ENCODE measurements at regions not wholly inside any gene's neighbourhood (a gene's known extent, or its start where the extent isn't known, plus 50 kb on each side); places are given as distances from the start of the nearest gene placed in this dataset.

DNA sequence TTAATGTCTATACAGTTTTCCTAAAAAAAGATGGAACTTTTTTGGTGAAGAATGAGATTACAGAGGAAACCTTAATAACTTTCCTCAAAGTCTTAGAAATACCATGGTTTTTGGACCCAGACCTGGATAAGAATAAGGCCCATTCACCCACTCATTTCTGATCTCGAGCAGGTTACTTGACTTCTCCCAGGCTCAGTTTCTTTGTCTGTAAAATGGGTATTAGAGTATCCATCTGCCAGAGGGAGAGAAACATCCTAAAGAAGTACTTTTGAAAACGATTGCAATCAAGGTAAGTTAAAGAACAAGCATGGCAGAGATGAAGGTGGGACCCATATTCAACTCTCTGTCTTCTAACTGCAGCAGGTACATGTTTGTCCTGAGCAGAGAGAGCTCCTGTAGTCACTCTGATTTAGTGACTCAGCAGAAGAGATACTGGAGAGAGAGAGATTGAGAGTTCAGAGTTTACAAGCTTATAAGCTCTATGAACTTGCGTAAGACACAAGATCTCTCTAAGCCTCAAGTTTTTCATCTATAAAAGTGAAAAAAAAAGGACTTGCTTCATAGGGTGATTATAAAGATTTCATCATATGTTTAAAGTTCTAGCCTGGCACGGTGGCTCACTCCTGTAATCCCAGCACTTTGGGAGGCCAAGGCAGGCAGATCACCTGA, 379.4 kb upstream of the SGCD start (continued):
- TF ChIP-seq, protein P1, sequence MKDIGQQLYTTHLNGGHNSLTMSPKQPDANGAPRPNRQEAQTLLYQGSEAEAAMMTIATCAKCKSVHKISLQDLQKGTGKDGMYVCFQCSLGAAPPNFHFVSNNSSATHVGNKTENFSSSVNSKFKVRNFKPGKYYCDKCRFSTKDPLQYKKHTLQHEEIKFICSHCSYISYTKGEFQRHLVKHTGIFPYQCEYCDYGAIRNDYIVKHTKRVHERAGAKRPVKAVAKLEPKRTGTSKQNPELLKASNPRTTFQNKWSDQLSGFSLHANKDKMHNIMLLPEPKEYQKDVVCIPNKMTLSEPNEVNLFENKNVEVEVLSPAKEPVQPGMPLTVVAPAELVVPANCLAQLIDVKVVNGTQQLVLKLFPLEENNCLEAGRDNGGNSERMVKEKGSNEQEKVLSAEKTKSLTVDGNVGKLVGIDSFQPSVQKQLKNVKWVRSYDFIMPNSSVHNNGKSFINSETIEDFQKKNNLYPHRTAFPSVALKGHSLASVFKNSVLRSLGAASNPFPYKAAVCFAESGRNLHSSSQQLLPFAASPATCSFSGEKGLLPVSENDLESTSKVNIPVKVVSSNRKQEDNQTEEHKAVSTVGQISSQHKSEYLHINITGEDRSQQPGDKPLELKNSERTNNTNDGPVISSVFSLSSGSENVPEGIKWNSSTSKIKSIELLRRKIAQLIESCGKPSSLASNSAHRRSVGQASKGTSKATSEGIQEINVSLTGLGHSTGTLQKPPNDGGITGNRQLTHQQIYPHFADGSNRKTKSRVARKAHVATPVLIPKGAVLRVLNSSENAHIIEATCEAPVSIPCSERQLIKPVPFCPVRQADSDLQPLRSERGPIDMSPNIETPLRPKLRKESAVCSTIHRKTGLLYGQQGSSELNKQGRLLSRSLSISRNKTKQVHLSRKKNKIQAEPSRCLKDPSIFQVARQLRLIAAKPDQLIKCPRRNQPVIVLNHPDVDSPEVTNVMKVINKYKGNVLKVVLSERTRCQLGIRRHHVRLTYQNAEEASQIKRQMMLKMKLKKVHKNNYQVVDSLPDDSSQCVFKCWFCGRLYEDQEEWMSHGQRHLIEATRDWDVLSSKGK (CRISPR knock-in tag; IDR thresholded peaks at IDR 0.05) = no peak

DNA sequence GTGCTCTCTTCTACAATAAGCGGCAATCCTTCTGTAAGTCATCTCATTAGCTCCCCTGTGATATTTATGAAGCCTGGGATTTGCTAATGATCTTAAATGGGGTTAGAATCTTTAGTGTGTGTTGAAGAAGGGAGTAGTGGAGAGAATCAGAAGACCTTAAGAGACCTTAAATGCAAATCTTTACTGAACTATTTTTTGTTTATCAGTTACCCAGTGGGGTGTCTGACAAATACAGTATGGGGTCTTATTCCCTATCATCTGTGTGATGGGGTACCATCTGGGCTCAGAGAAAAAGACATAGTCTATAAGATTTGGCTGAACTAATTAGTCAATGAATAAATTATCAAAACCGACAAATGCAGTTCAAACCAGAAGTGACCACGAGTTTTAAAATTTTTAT, 378.4 kb upstream of the SGCD start:
- no peak for DNase-seq (ENCODE audit: extremely low read depth in 1 of 4, low spot score in 3 of 4)
- no peaks in the 10 kb centered on the region for H3K9me1 ChIP-seq (ENCODE audit: control insufficient read depth, insufficient read depth, low read length)
- no peaks in the 10 kb centered on the region for H3K27me3 ChIP-seq (ENCODE audit: control insufficient read depth in 2 of 2, insufficient read depth in 2 of 2, low read length in 2 of 2)
- no peaks in the 10 kb centered on the region for H3K79me2 ChIP-seq (ENCODE audit: control insufficient read depth, insufficient read depth, low read length)
- in situ Hi-C loops (cut with MboI) (no loop called here), intact Hi-C loops (cut with micrococcal nuclease) (no loop called here)
- no peak overlapping the region for H3K27ac ChIP-seq (ENCODE audit: extremely low read depth, low read depth, low read length)
- BruUV-seq (replicated peaks) = no TSS peak
- H3K4me3 ChIP-seq = no peak overlapping the region
- no peak overlapping the region for H3K4me2 ChIP-seq (ENCODE audit: insufficient read depth, low read length)
- no peak for FAIRE-seq
- no peak overlapping the region for H2AFZ ChIP-seq (ENCODE audit: low read depth, low read length)
- 0% methylated on average over 3 of the region's 3 CpGs for WGBS (ENCODE audit: insufficient coverage, low coverage, missing lambda C conversion rate)
- no peaks in the 10 kb centered on the region for H3K4me1 ChIP-seq (replicated peaks in 1 of 2; ENCODE audit: control insufficient read depth in 2 of 2, insufficient read depth in 2 of 2, low read length in 2 of 2)
- H3K9me3 ChIP-seq (replicated peaks; ENCODE audit: control insufficient read depth, insufficient read depth, low read depth, low read length) = no peaks in the 10 kb centered on the region
- H4K20me1 ChIP-seq (replicated peaks; ENCODE audit: control insufficient read depth, insufficient read depth, low read length) = no peaks in the 10 kb centered on the region
- ChIA-PET CTCF (ENCODE audit: low intra/inter-chr PET ratio) (no interaction called here), POLR2A (no interaction called here)
- no peak overlapping the region for H3K9ac ChIP-seq (ENCODE audit: insufficient read depth in 1 of 2, low read depth in 2 of 2, low read length in 2 of 2)
- no peak for ATAC-seq
- no peaks in the 10 kb centered on the region for H3K36me3 ChIP-seq (ENCODE audit: control insufficient read depth, insufficient read depth, low read length)
- TF ChIP-seq CBFA2T3 (IDR thresholded peaks at IDR 0.05) (no peak), CCAR2 (IDR thresholded peaks at IDR 0.05; ENCODE audit: low read depth, low read length) (no peak), NFATC3 (IDR thresholded peaks at IDR 0.05) (no peak), RNF2 (IDR thresholded peaks at IDR 0.05) (no peak)
- TF ChIP-seq, protein P2, sequence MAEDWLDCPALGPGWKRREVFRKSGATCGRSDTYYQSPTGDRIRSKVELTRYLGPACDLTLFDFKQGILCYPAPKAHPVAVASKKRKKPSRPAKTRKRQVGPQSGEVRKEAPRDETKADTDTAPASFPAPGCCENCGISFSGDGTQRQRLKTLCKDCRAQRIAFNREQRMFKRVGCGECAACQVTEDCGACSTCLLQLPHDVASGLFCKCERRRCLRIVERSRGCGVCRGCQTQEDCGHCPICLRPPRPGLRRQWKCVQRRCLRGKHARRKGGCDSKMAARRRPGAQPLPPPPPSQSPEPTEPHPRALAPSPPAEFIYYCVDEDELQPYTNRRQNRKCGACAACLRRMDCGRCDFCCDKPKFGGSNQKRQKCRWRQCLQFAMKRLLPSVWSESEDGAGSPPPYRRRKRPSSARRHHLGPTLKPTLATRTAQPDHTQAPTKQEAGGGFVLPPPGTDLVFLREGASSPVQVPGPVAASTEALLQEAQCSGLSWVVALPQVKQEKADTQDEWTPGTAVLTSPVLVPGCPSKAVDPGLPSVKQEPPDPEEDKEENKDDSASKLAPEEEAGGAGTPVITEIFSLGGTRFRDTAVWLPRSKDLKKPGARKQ (CRISPR knock-in tag; IDR thresholded peaks at IDR 0.05) = no peak
